Endothelial cell of umbilical vein (primary cell): ENCODE measurements at regions not wholly inside any gene's neighbourhood (a gene's known extent, or its start where the extent isn't known, plus 50 kb on each side); places are given as distances from the start of the nearest gene placed in this dataset.

ENCODE experiments used
- EZH2 ChIP-seq: IDR thresholded peaks from 2 replicates; pipeline ENCODE4 v1.6.1; 2012; ENCODE audit warnings: borderline replicate concordance, low read depth, mild to moderate bottlenecking, moderate library complexity, low read length, inconsistent platforms; ENCODE audit not compliant: severe bottlenecking
- FOS ChIP-seq: IDR thresholded peaks from 2 replicates; pipeline ENCODE4 v1.6.1; 2011; ENCODE audit warnings: mild to moderate bottlenecking, low read length, moderate library complexity, borderline replicate concordance; ENCODE audit not compliant: insufficient read depth
- MYC ChIP-seq: IDR thresholded peaks from one replicate; pipeline ENCODE4 v1.6.1; 2011; ENCODE audit warnings: mild to moderate bottlenecking, low read depth, low read length
- POLR2A ChIP-seq: IDR thresholded peaks from 2 replicates; pipeline ENCODE4 v1.6.1; 2012; ENCODE audit warnings: low read depth, mild to moderate bottlenecking, control low read depth, low read length
- POLR2AphosphoS5 ChIP-seq: IDR thresholded peaks from 2 replicates; pipeline ENCODE4 v1.6.1; 2012; ENCODE audit warnings: low read depth, mild to moderate bottlenecking, control low read depth, low read length, moderate library complexity; ENCODE audit not compliant: insufficient read depth
- TF ChIP-seq, protein P1 (sequence below), 2 donors: IDR thresholded peaks; 1 replicate in 1 of 2; 2 replicates in 1 of 2; pipeline ENCODE4 v1.5.1; 2011; ENCODE audit warnings: low read length in 2 of 2, mild to moderate bottlenecking in 2 of 2, moderate library complexity in 2 of 2, control low read depth in 1 of 2, inconsistent platforms in 1 of 2, low read depth in 1 of 2; ENCODE audit not compliant: insufficient read depth in 1 of 2; ENCODE audit errors: extremely low read depth in 1 of 2

DNA sequence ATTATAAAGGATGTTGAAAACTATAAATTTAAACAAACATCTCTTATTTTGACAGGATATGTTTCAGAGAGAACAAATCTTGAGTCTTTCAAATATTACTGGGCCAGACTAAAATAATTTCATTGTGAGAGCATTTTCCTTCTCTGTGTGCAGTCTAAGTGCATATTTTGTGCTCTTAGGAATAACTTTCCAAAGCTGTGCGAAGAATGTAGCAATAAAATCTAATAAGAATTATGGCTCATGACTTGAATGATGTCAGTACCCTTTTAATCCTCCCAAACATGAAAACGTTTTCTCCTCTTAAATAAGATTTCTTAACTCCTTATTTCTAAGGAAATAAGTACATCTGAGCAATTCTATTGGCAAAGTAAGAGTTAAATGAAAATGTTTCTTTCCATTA is 76.2 kb upstream of the EFEMP1 start:
- TF ChIP-seq, protein P1, sequence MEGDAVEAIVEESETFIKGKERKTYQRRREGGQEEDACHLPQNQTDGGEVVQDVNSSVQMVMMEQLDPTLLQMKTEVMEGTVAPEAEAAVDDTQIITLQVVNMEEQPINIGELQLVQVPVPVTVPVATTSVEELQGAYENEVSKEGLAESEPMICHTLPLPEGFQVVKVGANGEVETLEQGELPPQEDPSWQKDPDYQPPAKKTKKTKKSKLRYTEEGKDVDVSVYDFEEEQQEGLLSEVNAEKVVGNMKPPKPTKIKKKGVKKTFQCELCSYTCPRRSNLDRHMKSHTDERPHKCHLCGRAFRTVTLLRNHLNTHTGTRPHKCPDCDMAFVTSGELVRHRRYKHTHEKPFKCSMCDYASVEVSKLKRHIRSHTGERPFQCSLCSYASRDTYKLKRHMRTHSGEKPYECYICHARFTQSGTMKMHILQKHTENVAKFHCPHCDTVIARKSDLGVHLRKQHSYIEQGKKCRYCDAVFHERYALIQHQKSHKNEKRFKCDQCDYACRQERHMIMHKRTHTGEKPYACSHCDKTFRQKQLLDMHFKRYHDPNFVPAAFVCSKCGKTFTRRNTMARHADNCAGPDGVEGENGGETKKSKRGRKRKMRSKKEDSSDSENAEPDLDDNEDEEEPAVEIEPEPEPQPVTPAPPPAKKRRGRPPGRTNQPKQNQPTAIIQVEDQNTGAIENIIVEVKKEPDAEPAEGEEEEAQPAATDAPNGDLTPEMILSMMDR (IDR thresholded peaks at IDR 0.05; ENCODE audit: extremely low read depth in 1 of 2, insufficient read depth in 1 of 2, low read depth in 1 of 2, low read length in 2 of 2): no peak
- no peak for TF ChIP-seq MYC
- TF ChIP-seq EZH2: no peak
- no peak for TF ChIP-seq POLR2AphosphoS5
- no peak for TF ChIP-seq POLR2A
- no peak for TF ChIP-seq FOS
